Urinary bladder (tissue), 3 donors: ENCODE measurements at regions not wholly inside any gene's neighbourhood (a gene's known extent, or its start where the extent isn't known, plus 50 kb on each side); places are given as distances from the start of the nearest gene placed in this dataset.

Experiments
- DNase-seq: peaks from one replicate; pipeline ENCODE4 v3.0.0-alpha.2; 2015; ENCODE audit errors: extremely low spot score
- H3K27ac ChIP-seq: one replicate; pipeline ENCODE4 v1.5.1; 2013; ENCODE audit warnings: low read depth, mild to moderate bottlenecking, moderate library complexity
- H3K36me3 ChIP-seq: one replicate; pipeline ENCODE4 v1.6.1; 2013; ENCODE audit warnings: mild to moderate bottlenecking, moderate library complexity; ENCODE audit not compliant: insufficient read depth
- H3K4me1 ChIP-seq: one replicate; pipeline ENCODE4 v1.6.1; 2013; ENCODE audit warnings: mild to moderate bottlenecking, moderate library complexity; ENCODE audit not compliant: insufficient read depth
- H3K4me3 ChIP-seq: one replicate; pipeline ENCODE4 v1.5.1; 2013; ENCODE audit warnings: low read depth, low read length
- WGBS: extraction: QIAGEN DNeasy Blood & Tissue Kit; methylation state at CpG from one replicate; pipeline ENCODE4 v1.1.7; 2013; 5-methylcytosine and 5-hydroxymethylcytosine counted together
- donor health status: healthy with polysubstance abuse.
- donor health status: healthy.

- WGBS: 56% methylated on average over 1 of the region's 1 CpG
- Histone ChIP-seq H3K4me3 (no peak overlapping the region), H3K36me3 (no peaks in the 10 kb centered on the region), H3K27ac (no peak overlapping the region), H3K4me1 (no peaks in the 10 kb centered on the region)
- DNase-seq: no peak
These were observed 275.1 kb downstream of the CDH20 start for GRCh38 chr18:61608316-61608715.

GRCh38 chr18:61607867-61608266 is 274.6 kb downstream of the CDH20 start:
- Histone ChIP-seq H3K27ac (no peak overlapping the region), H3K4me3 (no peak overlapping the region), H3K4me1 (no peaks in the 10 kb centered on the region), H3K36me3 (no peaks in the 10 kb centered on the region)
- 79% methylated on average over 2 of the region's 2 CpGs for WGBS
- DNase-seq: no peak

GRCh38 chr18:61606759-61607158 is 273.5 kb downstream of the CDH20 start:
- Histone ChIP-seq H3K27ac (no peak overlapping the region), H3K4me3 (peak overlapping the region; percentile 31), H3K4me1 (no peaks in the 10 kb centered on the region), H3K36me3 (no peaks in the 10 kb centered on the region)
- no peak for DNase-seq
- 2% methylated on average over 5 of the region's 5 CpGs for WGBS

- H3K36me3 ChIP-seq: no peaks in the 10 kb centered on the region
- WGBS: 26% methylated on average over 17 of the region's 17 CpGs
- peak overlapping the region; percentile 31 for H3K4me3 ChIP-seq
- DNase-seq: no peak
- H3K27ac ChIP-seq: no peak overlapping the region
- no peaks in the 10 kb centered on the region for H3K4me1 ChIP-seq
These were observed 272.9 kb downstream of the CDH20 start for GRCh38 chr18:61606068-61606660.

GRCh38 chr18:61605376-61606067 is 272.3 kb downstream of the CDH20 start:
- H3K36me3 ChIP-seq: no peaks in the 10 kb centered on the region
- DNase-seq: no peak
- no peaks in the 10 kb centered on the region for H3K4me1 ChIP-seq
- H3K27ac ChIP-seq: no peak overlapping the region
- 54% methylated on average over 3 of the region's 3 CpGs for WGBS
- peak overlapping the region; percentile 31 for H3K4me3 ChIP-seq
